ENCODE measurements at regions not wholly inside any gene's neighbourhood (a gene's known extent, or its start where the extent isn't known, plus 50 kb on each side); places are given as distances from the start of the nearest gene placed in this dataset.
"Not testable (repeated sequence)": the region's sequence is repeated elsewhere in the genome, so short reads cannot be mapped to it uniquely, and the experiment has no call there.

GRCh38 chr4:17010426-17011087, 112.1 kb upstream of the LDB2 start:
- no peak overlapping the region for H3K4me3 ChIP-seq (ENCODE audit: low read depth, low read length)
- TF ChIP-seq CTCF (IDR thresholded peaks at IDR 0.05; ENCODE audit: borderline replicate concordance, insufficient read depth, low read depth, low read length) = no peak

- H3K4me3 ChIP-seq (ENCODE audit: low read depth, low read length) = no peak overlapping the region
- TF ChIP-seq CTCF (IDR thresholded peaks at IDR 0.05; ENCODE audit: borderline replicate concordance, insufficient read depth, low read depth, low read length) = no peak
Measured at GRCh38 chr4:17009871-17010367, 111.5 kb upstream of the LDB2 start.

- H3K4me3 ChIP-seq (ENCODE audit: low read depth, low read length) = no peak overlapping the region
- no peak for TF ChIP-seq CTCF (IDR thresholded peaks at IDR 0.05; ENCODE audit: borderline replicate concordance, insufficient read depth, low read depth, low read length)
Measured at GRCh38 chr4:17008834-17009345, 110.4 kb upstream of the LDB2 start.

- not testable (repeated sequence) for H3K4me3 ChIP-seq (ENCODE audit: low read depth, low read length)
Measured at GRCh38 chr4:17003606-17004392, 105.4 kb upstream of the LDB2 start.

GRCh38 chr4:16995451-16995850, 97.0 kb upstream of the LDB2 start:
- no peak for TF ChIP-seq CTCF (IDR thresholded peaks at IDR 0.05; ENCODE audit: borderline replicate concordance, insufficient read depth, low read depth, low read length)
- H3K4me3 ChIP-seq (ENCODE audit: low read depth, low read length) = no peak overlapping the region

GRCh38 chr4:16993956-16994840, 95.8 kb upstream of the LDB2 start:
- no peak overlapping the region for H3K4me3 ChIP-seq (ENCODE audit: low read depth, low read length)
- TF ChIP-seq CTCF (IDR thresholded peaks at IDR 0.05; ENCODE audit: borderline replicate concordance, insufficient read depth, low read depth, low read length) = no peak
